SH-SY5Y (cell line): ENCODE measurements at regions not wholly inside any gene's neighbourhood (a gene's known extent, or its start where the extent isn't known, plus 50 kb on each side); places are given as distances from the start of the nearest gene placed in this dataset.

Experiments
- GATA2 ChIP-seq: IDR thresholded peaks from 2 replicates; pipeline ENCODE4 v1.6.1; 2011; ENCODE audit warnings: mild to moderate bottlenecking, low read depth, low read length
- GATA3 ChIP-seq: IDR thresholded peaks from 2 replicates; pipeline ENCODE4 v1.6.1; 2011; ENCODE audit warnings: low read depth, mild to moderate bottlenecking, low read length, moderate library complexity

GRCh38 chr17:73794336-73794735, 150.1 kb upstream of the SDK2 start:
- TF ChIP-seq GATA3 (no peak), GATA2 (no peak)

- TF ChIP-seq GATA2 (no peak), GATA3 (no peak)
Measured at GRCh38 chr17:73795730-73796129, 151.5 kb upstream of the SDK2 start.

GRCh38 chr17:73797594-73798110, 153.4 kb upstream of the SDK2 start:
- TF ChIP-seq GATA3 (no peak), GATA2 (no peak)

- TF ChIP-seq GATA2 (no peak), GATA3 (no peak)
Measured at GRCh38 chr17:73798111-73798748, 154.0 kb upstream of the SDK2 start.

- TF ChIP-seq GATA3, result no peak
- TF ChIP-seq GATA2, result no peak
Measured at GRCh38 chr17:73799096-73799495, 154.9 kb upstream of the SDK2 start.

GRCh38 chr17:73799781-73800627, 155.8 kb upstream of the SDK2 start:
- no peak for TF ChIP-seq GATA3
- TF ChIP-seq GATA2, result no peak

- TF ChIP-seq GATA2 (no peak), GATA3 (no peak)
Measured at GRCh38 chr17:73800893-73801292, 156.6 kb upstream of the SDK2 start.

GRCh38 chr17:73801455-73802100, 157.3 kb upstream of the SDK2 start:
- no peak for TF ChIP-seq GATA2
- TF ChIP-seq GATA3, result no peak

- no peak for TF ChIP-seq GATA3
- TF ChIP-seq GATA2, result no peak
Measured at GRCh38 chr17:73802314-73802713, 158.1 kb upstream of the SDK2 start.

GRCh38 chr17:73802871-73803270, 158.6 kb upstream of the SDK2 start:
- TF ChIP-seq GATA2, result no peak
- no peak for TF ChIP-seq GATA3

- TF ChIP-seq GATA3, result no peak
- TF ChIP-seq GATA2, result no peak
Measured at GRCh38 chr17:73803964-73804435, 159.8 kb upstream of the SDK2 start.

- TF ChIP-seq GATA3 (no peak), GATA2 (no peak)
Measured at GRCh38 chr17:73806768-73807167, 162.5 kb upstream of the SDK2 start.

GRCh38 chr17:73813201-73813600, 169.0 kb upstream of the SDK2 start:
- TF ChIP-seq GATA3 (no peak), GATA2 (no peak)

GRCh38 chr17:73814075-73814474, 169.8 kb upstream of the SDK2 start:
- TF ChIP-seq GATA2, result no peak
